ENCODE measurements at regions not wholly inside any gene's neighbourhood (a gene's known extent, or its start where the extent isn't known, plus 50 kb on each side); places are given as distances from the start of the nearest gene placed in this dataset.

DNA sequence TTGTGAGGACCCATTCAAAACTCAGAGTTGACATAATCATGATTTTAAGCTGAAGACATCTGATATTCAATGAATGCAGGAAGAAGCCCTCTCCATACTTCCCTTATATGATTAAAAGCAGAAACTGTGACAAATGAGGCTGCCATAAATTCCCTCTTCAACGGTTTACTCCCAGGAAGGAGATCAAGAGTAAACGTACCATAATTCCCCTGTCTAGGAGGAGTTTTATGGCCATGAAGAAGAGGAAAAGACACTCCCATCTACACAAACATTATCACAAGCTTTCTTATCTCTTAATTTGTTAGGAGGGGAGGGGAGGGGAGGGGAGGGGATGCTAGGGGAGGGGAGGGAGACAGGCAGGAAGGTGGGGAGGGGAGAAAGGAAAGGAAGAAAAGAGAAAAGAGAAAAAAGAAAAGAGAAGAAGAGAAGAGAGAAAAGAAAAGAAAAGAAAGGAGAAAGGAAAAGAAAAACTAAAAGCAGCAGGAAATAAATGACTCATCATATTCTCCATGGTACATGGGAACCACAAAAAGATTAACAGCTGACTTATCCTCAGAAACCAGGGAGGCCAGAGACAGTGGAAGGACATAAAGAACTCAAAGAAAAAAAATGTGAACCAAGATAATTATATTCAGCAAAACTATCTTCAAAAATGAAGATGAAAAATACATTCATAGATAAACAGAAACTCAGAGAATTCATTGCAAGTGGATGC lies 121.6 kb downstream of the ALOX5 start:
- Histone ChIP-seq H3K27ac (ENCODE audit: extremely low read depth, low read depth, low read length) (peak overlapping the region; percentile 16; the same call in 2 of the 3 replicates), H3K9me3 (replicated peaks; ENCODE audit: control insufficient read depth, insufficient read depth, low read depth, low read length) (peaks cover 20% of the 10 kb centered on the region), H3K9ac (ENCODE audit: insufficient read depth in 1 of 2, low read depth in 2 of 2, low read length in 2 of 2) (no peak overlapping the region), H3K79me2 (ENCODE audit: control insufficient read depth, insufficient read depth, low read length) (peaks cover 23% of the 10 kb centered on the region; the same call in 2 of the 3 replicates), H3K36me3 (ENCODE audit: control insufficient read depth, insufficient read depth, low read length) (no peaks in the 10 kb centered on the region), H2AFZ (ENCODE audit: low read depth, low read length) (no peak overlapping the region), H3K4me1 (replicated peaks in 1 of 2; ENCODE audit: control insufficient read depth in 2 of 2, insufficient read depth in 2 of 2, low read length in 2 of 2) (no peaks in the 10 kb centered on the region), H3K27me3 (ENCODE audit: control insufficient read depth in 2 of 2, insufficient read depth in 2 of 2, low read length in 2 of 2) (no peaks in the 10 kb centered on the region), H4K20me1 (replicated peaks; ENCODE audit: control insufficient read depth, insufficient read depth, low read length) (no peaks in the 10 kb centered on the region), H3K9me1 (ENCODE audit: control insufficient read depth, insufficient read depth, low read length) (no peaks in the 10 kb centered on the region), H3K4me3 (no peak overlapping the region), H3K4me2 (ENCODE audit: insufficient read depth, low read length) (no peak overlapping the region)
- BruUV-seq (replicated peaks) = no TSS peak
- FAIRE-seq (peak; percentile 48), ATAC-seq (peak; percentile 57; the same call in 1 of the 3 replicates), DNase-seq (ENCODE audit: extremely low read depth in 1 of 4, low spot score in 3 of 4) (peak; percentile 55 to 67 (median 60))
- CTCF ChIA-PET (ENCODE audit: low intra/inter-chr PET ratio) = no interaction called here
- 43% methylated on average over 2 of the region's 2 CpGs for WGBS (ENCODE audit: insufficient coverage, low coverage, missing lambda C conversion rate)
- POLR2A ChIA-PET = interaction anchor here (0.9 kb wide), 1 partner anchor 31 kb away, joined by 3 read pairs; no protein-coding TSS in a partner anchor
- in situ Hi-C loops (cut with MboI) = no loop called here
- intact Hi-C loops (cut with micrococcal nuclease) = no loop called here
- TF ChIP-seq, protein P1, sequence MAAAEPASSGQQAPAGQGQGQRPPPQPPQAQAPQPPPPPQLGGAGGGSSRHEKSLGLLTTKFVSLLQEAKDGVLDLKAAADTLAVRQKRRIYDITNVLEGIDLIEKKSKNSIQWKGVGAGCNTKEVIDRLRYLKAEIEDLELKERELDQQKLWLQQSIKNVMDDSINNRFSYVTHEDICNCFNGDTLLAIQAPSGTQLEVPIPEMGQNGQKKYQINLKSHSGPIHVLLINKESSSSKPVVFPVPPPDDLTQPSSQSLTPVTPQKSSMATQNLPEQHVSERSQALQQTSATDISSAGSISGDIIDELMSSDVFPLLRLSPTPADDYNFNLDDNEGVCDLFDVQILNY (CRISPR knock-in tag; IDR thresholded peaks at IDR 0.05) = no peak
- no peak for TF ChIP-seq ZBED1 (IDR thresholded peaks at IDR 0.05)
- TF ChIP-seq ZBTB17 (CRISPR knock-in tag; IDR thresholded peaks at IDR 0.05) = no peak
- TF ChIP-seq POLR2AphosphoS5 (IDR thresholded peaks at IDR 0.05; ENCODE audit: control insufficient read depth, insufficient read depth, low read depth, low read length) = no peak
- TF ChIP-seq, protein P2, sequence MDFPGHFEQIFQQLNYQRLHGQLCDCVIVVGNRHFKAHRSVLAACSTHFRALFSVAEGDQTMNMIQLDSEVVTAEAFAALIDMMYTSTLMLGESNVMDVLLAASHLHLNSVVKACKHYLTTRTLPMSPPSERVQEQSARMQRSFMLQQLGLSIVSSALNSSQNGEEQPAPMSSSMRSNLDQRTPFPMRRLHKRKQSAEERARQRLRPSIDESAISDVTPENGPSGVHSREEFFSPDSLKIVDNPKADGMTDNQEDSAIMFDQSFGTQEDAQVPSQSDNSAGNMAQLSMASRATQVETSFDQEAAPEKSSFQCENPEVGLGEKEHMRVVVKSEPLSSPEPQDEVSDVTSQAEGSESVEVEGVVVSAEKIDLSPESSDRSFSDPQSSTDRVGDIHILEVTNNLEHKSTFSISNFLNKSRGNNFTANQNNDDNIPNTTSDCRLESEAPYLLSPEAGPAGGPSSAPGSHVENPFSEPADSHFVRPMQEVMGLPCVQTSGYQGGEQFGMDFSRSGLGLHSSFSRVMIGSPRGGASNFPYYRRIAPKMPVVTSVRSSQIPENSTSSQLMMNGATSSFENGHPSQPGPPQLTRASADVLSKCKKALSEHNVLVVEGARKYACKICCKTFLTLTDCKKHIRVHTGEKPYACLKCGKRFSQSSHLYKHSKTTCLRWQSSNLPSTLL (IDR thresholded peaks at IDR 0.05) = no peak
- TF ChIP-seq ZNF644 (tag; IDR thresholded peaks at IDR 0.05; ENCODE audit: low read depth) = 0 out of 2 replicates have a peak, but pooled peaks have one; percentile 57
- no peak for TF ChIP-seq RFX5 (IDR thresholded peaks at IDR 0.05; ENCODE audit: low read depth, low read length)
- TF ChIP-seq ZBTB8A (IDR thresholded peaks at IDR 0.05; ENCODE audit: partially characterized antibody) = no peak
- no peak for TF ChIP-seq POLR3G (IDR thresholded peaks at IDR 0.05; ENCODE audit: extremely low read depth, insufficient read length, insufficient replicate concordance)
- TF ChIP-seq, protein P3, sequence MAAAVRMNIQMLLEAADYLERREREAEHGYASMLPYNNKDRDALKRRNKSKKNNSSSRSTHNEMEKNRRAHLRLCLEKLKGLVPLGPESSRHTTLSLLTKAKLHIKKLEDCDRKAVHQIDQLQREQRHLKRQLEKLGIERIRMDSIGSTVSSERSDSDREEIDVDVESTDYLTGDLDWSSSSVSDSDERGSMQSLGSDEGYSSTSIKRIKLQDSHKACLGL (CRISPR knock-in tag; IDR thresholded peaks at IDR 0.05; ENCODE audit: borderline replicate concordance, poor library complexity, severe bottlenecking) = no peak
- no peak for TF ChIP-seq ETS2 (tag; IDR thresholded peaks at IDR 0.05; ENCODE audit: borderline replicate concordance, poor library complexity, severe bottlenecking)
- peak; percentile 93 for TF ChIP-seq NFE2L1 (tag; IDR thresholded peaks at IDR 0.05; ENCODE audit: borderline replicate concordance, low read depth)
- no peak for TF ChIP-seq ZNF146 (CRISPR knock-in tag; IDR thresholded peaks at IDR 0.05; ENCODE audit: unreplicated experiment)
- no peak for TF ChIP-seq ZNF197 (CRISPR knock-in tag; IDR thresholded peaks at IDR 0.05; ENCODE audit: low read depth)
- TF ChIP-seq ZNF175 (CRISPR knock-in tag; IDR thresholded peaks at IDR 0.05; ENCODE audit: low read depth) = no peak
- TF ChIP-seq, protein P4, sequence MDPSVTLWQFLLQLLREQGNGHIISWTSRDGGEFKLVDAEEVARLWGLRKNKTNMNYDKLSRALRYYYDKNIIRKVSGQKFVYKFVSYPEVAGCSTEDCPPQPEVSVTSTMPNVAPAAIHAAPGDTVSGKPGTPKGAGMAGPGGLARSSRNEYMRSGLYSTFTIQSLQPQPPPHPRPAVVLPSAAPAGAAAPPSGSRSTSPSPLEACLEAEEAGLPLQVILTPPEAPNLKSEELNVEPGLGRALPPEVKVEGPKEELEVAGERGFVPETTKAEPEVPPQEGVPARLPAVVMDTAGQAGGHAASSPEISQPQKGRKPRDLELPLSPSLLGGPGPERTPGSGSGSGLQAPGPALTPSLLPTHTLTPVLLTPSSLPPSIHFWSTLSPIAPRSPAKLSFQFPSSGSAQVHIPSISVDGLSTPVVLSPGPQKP (CRISPR knock-in tag; IDR thresholded peaks at IDR 0.05) = no peak

Data from K562 (cell line).